ENCODE measurements at regions not wholly inside any gene's neighbourhood (a gene's known extent, or its start where the extent isn't known, plus 50 kb on each side); places are given as distances from the start of the nearest gene placed in this dataset.
A peak's percentile ranks its signal among the peaks of the same experiment; 100 is the strongest.
"Not testable (repeated sequence)": the region's sequence is repeated elsewhere in the genome, so short reads cannot be mapped to it uniquely, and the experiment has no call there.

- no peak for DNase-seq (ENCODE audit: low spot score)
- intact Hi-C loops (cut with DNase I) = no loop called here
Observed at GRCh38 chr10:10677479-10677878, 340.2 kb upstream of the CELF2 start.

GRCh38 chr10:10680496-10680895, 337.2 kb upstream of the CELF2 start:
- DNase-seq (ENCODE audit: low spot score) = no peak
- intact Hi-C loops (cut with DNase I) = no loop called here

GRCh38 chr10:10684972-10685371, 332.7 kb upstream of the CELF2 start:
- intact Hi-C loops (cut with DNase I) = no loop called here
- DNase-seq (ENCODE audit: low spot score) = no peak

- intact Hi-C loops (cut with DNase I) = no loop called here
- DNase-seq (ENCODE audit: low spot score) = no peak
Observed at GRCh38 chr10:10685566-10685965, 332.1 kb upstream of the CELF2 start.

- intact Hi-C loops (cut with DNase I) = no loop called here
- DNase-seq (ENCODE audit: low spot score) = no peak
Observed at GRCh38 chr10:10687751-10688150, 329.9 kb upstream of the CELF2 start.

- intact Hi-C loops (cut with DNase I) = no loop called here
- DNase-seq (ENCODE audit: low spot score) = no peak
Observed at GRCh38 chr10:10699427-10699826, 318.2 kb upstream of the CELF2 start.

- no peak for DNase-seq (ENCODE audit: low spot score)
- intact Hi-C loops (cut with DNase I) = no loop called here
Observed at GRCh38 chr10:10701084-10701611, 316.5 kb upstream of the CELF2 start.

- DNase-seq (ENCODE audit: low spot score) = no peak
- intact Hi-C loops (cut with DNase I) = no loop called here
Observed at GRCh38 chr10:10702211-10702610, 315.5 kb upstream of the CELF2 start.

GRCh38 chr10:10703382-10703781, 314.3 kb upstream of the CELF2 start:
- intact Hi-C loops (cut with DNase I) = no loop called here
- DNase-seq (ENCODE audit: low spot score) = no peak

GRCh38 chr10:10712155-10712704, 305.4 kb upstream of the CELF2 start:
- no peak for DNase-seq (ENCODE audit: low spot score)
- intact Hi-C loops (cut with DNase I) = no loop called here

- DNase-seq (ENCODE audit: low spot score) = no peak
- intact Hi-C loops (cut with DNase I) = no loop called here
Observed at GRCh38 chr10:10714327-10714726, 303.3 kb upstream of the CELF2 start.

- DNase-seq (ENCODE audit: low spot score) = no peak
Observed at GRCh38 chr10:10716972-10717371, 300.7 kb upstream of the CELF2 start.

GRCh38 chr10:10722422-10722821, 295.2 kb upstream of the CELF2 start:
- DNase-seq (ENCODE audit: low spot score) = no peak
- intact Hi-C loops (cut with DNase I) = no loop called here

More at GRCh38 chr10:10716972-10717371, 300.7 kb upstream of the CELF2 start:
- intact Hi-C loops (cut with DNase I) = no loop called here

- intact Hi-C loops (cut with DNase I) = no loop called here
- DNase-seq (ENCODE audit: low spot score) = no peak
Observed at GRCh38 chr10:10725196-10725595, 292.5 kb upstream of the CELF2 start.

- DNase-seq (ENCODE audit: low spot score) = no peak
- intact Hi-C loops (cut with DNase I) = no loop called here
Observed at GRCh38 chr10:10726101-10726500, 291.6 kb upstream of the CELF2 start.

- intact Hi-C loops (cut with DNase I) = not testable (repeated sequence)
Observed at GRCh38 chr10:10727411-10727810, 290.3 kb upstream of the CELF2 start.

GRCh38 chr10:10727812-10728211, 289.9 kb upstream of the CELF2 start:
- intact Hi-C loops (cut with DNase I) = no loop called here
- no peak for DNase-seq (ENCODE audit: low spot score)

More at GRCh38 chr10:10727411-10727810, 290.3 kb upstream of the CELF2 start:
- DNase-seq (ENCODE audit: low spot score) = not testable (repeated sequence)

GRCh38 chr10:10730471-10731043, 287.1 kb upstream of the CELF2 start:
- intact Hi-C loops (cut with DNase I) = no loop called here
- peak; percentile 78 for DNase-seq (ENCODE audit: low spot score)

- intact Hi-C loops (cut with DNase I) = no loop called here
- DNase-seq (ENCODE audit: low spot score) = no peak
Observed at GRCh38 chr10:10731366-10731765, 286.3 kb upstream of the CELF2 start.

- DNase-seq (ENCODE audit: low spot score) = no peak
- intact Hi-C loops (cut with DNase I) = no loop called here
Observed at GRCh38 chr10:10734356-10735064, 283.2 kb upstream of the CELF2 start.

- no peak for DNase-seq (ENCODE audit: low spot score)
- intact Hi-C loops (cut with DNase I) = no loop called here
Observed at GRCh38 chr10:10745291-10745690, 272.4 kb upstream of the CELF2 start.

Measured in cardiac septum (tissue), 1 donor.